SH-SY5Y (cell line): ENCODE measurements at regions not wholly inside any gene's neighbourhood (a gene's known extent, or its start where the extent isn't known, plus 50 kb on each side); places are given as distances from the start of the nearest gene placed in this dataset.

Experiments used
- GATA2 ChIP-seq: IDR thresholded peaks from 2 replicates; pipeline ENCODE4 v1.6.1; 2011; ENCODE audit warnings: mild to moderate bottlenecking, low read depth, low read length
- GATA3 ChIP-seq: IDR thresholded peaks from 2 replicates; pipeline ENCODE4 v1.6.1; 2011; ENCODE audit warnings: low read depth, mild to moderate bottlenecking, low read length, moderate library complexity

DNA sequence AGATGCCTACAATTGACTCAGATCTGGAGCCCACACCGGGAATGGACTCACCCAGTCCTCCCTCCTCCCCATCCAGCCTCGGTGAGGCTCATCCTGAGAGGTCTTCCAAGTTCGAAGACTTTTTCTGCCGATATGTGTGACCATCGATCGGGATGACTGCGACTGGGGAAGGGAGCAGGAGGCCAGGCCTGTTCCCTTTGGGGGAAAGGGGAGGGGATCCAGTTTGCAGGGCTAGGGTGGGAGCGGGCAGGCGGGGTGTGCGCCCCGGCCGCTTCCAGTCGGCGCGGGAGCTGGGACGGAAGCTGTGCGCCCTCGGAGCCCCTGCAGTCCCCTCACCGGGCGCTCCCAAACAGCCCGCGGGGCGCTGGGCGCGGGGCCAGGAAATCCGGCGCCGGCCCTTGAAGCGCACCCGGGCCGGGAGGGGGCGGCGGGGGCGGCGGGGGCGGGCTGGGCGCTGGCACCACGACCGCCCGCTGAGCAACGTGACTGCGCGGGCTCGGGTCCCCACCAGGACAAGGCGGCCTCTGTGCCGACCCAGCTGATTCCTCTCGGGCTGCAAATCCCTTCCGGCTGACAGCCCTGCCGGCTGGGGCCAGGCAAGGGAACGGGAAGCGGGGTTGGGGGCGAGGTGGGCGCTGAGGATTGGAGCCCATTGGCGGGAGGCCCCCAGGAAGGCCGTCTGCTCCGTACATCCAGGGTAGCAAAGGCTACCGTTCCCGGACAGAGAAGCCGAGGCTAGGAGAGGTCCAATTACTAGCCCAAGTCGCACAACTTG is 103.9 kb downstream of the EBNA1BP2 start:
- TF ChIP-seq GATA3 (no peak), GATA2 (no peak)

DNA sequence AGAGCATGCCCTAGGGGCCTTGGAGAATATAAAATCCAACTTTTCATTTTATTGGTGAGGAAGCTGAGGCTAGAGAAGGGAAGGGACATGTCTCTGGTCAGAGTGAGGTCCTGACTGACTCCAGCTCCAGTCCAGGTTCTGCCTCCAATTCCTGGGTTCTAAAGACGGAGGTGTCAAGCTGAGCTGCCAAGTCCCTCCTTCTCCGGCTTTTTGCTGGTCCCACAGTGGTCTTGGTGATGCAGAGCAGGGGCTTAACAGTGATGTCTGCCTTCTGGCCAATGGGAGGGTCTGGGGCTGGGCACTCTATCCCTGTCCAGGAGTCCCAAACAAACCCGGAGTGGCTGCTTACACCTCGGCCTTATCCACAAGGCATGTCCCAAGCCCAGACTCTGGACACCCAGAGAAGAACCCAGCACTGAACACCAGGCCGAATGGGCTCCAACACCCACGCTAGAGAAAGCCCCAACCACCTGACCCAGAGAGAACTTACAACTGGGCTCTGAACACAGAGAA is 104.8 kb downstream of the EBNA1BP2 start:
- TF ChIP-seq GATA2 (no peak), GATA3 (no peak)

DNA sequence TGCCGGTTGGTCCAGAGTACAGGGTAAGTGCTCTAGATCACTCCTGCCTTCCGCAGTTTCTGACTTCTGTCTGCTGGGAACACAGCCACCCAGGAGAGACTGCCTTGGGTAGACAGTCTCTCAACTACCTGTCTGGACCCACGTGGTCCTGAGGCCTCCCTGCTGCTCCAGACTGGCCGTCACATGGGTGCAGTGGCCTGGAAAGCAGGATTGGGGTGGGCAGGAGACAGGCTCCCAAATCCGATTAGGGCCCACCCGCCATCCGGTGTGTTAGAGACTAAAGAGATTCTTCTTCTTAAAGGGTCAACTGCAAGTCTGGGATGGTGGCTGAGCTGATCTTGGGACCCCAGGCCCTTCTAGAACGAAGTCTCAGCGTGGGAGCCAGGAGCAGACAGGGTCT is 105.5 kb downstream of the EBNA1BP2 start:
- TF ChIP-seq GATA3, result no peak
- no peak for TF ChIP-seq GATA2

DNA sequence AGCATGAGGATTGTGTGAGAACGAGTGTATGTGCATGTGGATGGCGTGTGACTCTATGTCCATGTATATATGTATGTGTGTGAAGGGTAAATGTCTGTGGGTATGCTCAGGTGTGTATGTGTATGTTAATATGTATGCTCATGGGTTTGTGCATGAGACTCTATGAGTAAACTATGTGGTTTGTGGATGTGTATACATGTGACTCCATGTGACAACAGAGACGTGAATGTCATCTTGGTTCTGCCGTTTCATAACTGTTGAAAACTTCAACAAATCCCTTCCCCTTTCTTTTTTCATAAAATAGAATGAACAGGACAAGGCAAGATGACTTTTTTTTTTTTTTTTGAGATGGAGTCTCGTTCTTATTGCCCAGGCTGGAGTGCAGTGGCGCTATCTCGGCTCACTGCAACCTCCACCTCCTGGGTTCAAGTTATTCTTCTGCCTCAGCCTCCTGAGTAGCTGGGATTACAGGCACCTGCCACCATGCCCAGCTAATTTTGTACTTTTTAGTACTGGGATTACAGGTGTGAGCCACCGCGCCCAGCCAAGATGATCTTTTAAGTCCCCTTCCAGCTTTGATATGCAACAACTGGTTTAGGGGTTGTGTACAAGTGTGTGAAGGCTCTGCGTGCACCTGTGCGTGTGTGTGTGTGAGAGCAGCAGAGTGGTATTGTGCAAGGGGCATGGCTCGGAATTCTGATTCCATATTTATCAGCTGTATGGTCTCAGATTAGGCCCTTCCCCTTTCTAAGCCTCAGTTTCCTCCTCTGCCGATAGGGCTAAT is 106.3 kb downstream of the EBNA1BP2 start:
- TF ChIP-seq GATA2, result no peak
- no peak for TF ChIP-seq GATA3

- no peak for TF ChIP-seq GATA2
- TF ChIP-seq GATA3, result no peak
These were observed 106.5 kb upstream of the SLC2A1 start for GRCh38 chr1:43065191-43065590.

DNA sequence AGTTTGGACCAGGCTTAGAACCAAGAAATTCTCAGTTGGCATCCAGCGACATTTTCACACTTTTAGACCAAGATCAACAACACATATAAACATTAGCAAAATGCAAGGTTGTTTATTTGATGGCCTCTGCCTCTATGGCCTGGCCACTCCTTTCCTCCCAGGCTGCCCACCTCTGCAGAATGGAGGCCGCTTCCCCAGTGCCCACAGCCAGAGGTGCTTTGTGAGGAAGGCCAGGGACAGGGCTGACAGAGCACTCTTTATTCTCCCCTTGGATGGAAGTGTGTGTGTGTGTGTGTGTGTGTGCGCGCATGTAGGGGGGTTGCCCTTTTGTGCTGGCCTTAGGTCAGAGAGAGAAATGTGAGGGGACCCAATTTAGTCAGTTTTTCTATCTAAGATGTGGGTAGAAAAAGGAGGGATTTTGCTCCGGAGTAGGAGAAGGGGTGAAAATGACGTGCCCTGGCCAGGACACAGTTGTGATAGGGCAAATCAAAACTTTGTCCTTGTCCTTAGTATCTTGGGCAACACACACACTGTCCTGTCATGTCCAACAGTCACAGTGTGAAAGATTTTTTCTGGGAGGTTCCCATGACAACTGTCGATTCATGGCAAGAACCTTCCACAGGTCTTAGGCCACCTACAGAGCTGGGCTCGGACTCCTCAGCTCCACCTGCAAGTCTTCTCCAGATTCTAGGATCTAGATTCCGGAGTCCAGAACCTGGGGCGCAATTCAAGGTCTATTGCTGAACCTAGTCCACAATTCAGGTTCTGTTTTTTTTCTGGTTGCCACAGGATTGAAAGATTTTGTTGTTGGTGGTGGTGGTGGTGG is 104.9 kb upstream of the SLC2A1 start:
- TF ChIP-seq GATA2 (no peak), GATA3 (no peak)

DNA sequence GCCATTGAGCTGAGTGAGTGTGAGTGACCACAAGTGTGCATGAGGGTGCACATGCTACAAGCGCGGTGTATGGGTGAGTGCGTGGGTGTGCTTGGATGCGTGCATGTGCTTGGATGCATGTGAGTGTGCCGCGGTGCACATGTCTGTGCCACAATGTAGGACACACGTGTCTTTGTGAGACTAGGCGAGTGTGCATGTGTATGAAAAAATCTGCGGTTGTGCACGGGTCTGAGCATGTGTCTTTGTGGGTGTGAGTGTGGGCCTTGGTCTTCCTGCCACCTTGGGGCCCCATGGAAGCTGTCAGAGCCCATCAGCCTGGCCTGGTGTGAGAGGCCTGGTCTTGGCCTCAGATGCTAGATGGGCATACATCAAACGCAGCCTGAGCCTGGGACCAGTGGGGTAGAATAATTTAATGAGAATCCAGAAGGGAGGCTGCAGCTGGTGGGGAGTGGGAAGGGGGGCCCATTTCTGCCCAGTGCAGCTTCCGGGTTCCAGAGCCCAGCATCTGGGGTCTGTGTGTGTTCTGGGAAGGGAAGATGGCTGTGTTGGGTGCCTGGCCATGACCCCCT is 103.9 kb upstream of the SLC2A1 start:
- no peak for TF ChIP-seq GATA3
- no peak for TF ChIP-seq GATA2

DNA sequence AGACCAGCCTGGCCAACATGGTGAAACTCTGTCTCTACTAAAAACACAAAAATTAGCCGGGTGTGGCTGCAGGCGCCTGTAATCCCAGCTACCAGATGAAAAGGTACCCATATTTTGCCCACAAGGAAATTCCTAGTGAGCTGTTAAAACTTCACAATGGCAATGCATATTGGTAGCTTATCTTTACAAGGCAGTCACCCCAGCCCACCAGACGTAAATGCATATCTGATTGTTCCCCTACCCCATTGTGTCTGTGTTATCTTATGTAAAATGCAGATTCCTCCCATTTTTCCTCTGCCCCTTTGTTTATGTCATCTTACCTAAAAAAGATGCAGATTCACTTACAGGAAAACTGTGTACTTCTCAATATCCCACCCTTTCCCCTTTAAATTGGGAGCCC is 103.1 kb upstream of the SLC2A1 start:
- TF ChIP-seq GATA2 (0 out of 2 replicates have a peak, but pooled peaks have one; percentile 13), GATA3 (no peak)

DNA sequence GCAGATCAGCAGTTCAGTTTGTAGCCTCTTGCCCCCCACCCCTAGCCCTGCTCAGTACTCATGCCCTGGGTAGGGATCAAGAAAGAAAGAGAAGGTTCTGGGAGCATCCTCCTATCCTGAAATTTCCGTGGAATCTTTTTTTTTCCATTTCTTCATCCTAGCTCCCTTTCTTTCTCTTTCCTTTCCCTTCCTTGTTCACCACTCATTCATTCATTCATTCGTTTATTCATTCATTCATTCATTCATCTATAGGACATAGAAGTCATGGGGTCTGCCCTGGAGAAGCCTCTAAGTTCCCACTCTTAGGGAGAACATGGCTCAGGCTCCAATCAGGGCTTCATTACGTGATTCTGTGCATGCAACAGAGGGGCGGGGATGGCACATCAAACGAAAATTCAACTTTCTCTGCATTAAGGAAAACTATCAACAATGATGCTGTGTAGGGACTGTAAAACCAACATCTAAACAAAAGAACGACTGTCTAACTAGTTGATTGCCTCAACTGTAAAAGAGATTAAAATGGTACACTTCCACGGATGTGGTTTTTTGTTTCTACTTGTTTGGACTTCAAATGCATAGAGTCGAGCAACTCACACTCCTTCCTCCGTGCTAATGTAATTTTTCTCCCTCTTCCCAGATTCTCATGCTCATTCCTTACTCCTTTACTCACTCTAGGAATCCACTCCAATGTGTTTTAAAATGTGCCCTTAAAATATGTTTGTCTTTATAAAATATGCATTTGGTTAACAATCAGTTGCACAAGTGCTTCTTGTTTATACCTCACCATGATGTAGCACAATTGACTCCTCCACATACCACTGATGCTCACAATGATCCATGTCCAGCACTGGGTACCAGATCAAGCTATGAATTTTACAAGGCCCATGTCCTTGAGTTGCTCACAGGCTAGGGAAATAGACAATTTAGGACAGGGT is 101.2 kb upstream of the SLC2A1 start:
- TF ChIP-seq GATA2 (no peak), GATA3 (no peak)

- TF ChIP-seq GATA2, result peak; percentile 27; the same call in 1 of the 2 replicates
- TF ChIP-seq GATA3, result no peak
These were observed 100.1 kb upstream of the SLC2A1 start for GRCh38 chr1:43058545-43059360.

GRCh38 chr1:43058056-43058455 is 99.4 kb upstream of the SLC2A1 start:
- TF ChIP-seq GATA3, result no peak
- no peak for TF ChIP-seq GATA2

DNA sequence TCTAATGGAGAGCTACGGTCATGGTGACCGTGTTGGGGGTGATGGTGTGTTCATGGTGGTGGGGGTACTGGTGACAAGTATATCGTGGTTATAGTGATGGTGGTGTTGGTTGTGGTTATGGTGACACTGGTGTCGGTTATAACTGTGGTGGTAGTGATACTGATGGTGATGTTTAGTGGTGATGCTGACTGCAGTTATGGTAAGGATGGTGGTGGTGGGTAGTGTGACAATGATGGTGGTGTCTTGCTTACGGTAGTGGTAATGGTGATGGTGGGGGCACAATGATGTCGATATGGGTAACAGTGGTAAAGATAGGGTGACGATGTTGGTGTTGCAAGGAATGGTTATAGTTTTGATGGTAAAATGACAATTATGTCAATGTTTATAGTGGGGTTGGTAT is 98.9 kb upstream of the SLC2A1 start:
- TF ChIP-seq GATA3 (no peak), GATA2 (no peak)
